ENCODE measurements at regions not wholly inside any gene's neighbourhood (a gene's known extent, or its start where the extent isn't known, plus 50 kb on each side); places are given as distances from the start of the nearest gene placed in this dataset.

GRCh38 chr2:8297376-8298231 is 384.3 kb upstream of the ID2 start:
- Histone ChIP-seq H3K36me3 (ENCODE audit: control insufficient read depth, insufficient read depth, low read length) (no peaks in the 10 kb centered on the region), H3K4me3 (ENCODE audit: low read depth, low read length) (no peak overlapping the region), H3K4me1 (ENCODE audit: control insufficient read depth, insufficient read depth, low read length, poor library complexity, severe bottlenecking) (peaks cover 13% of the 10 kb centered on the region), H3K27ac (ENCODE audit: insufficient read depth, low read length, poor library complexity, severe bottlenecking) (no peak overlapping the region), H3K27me3 (ENCODE audit: control insufficient read depth, insufficient read depth, low read length) (no peaks in the 10 kb centered on the region), H3K9me3 (ENCODE audit: control insufficient read depth in 2 of 2, low read length in 2 of 2) (no peaks in the 10 kb centered on the region)
- DNase-seq (no peak), ATAC-seq (ENCODE audit: low read depth in 2 of 2) (no peak)
- Mint-ChIP-seq H3K27me3 (no peaks in the 10 kb centered on the region), H3K4me3 (no peak overlapping the region), H3K9me3 (peaks cover 0 to 2% (median 0%) of the 10 kb centered on the region in 7 donors), H3K4me1 (peaks cover 9 to 25% (median 16%) of the 10 kb centered on the region in 4 donors), H3K27ac (peak overlapping the region in 1 of 3 donors; percentile 25), H3K36me3 (no peaks in the 10 kb centered on the region)

GRCh38 chr2:8298783-8299182 is 383.1 kb upstream of the ID2 start:
- Histone ChIP-seq H3K9me3 (ENCODE audit: control insufficient read depth in 2 of 2, low read length in 2 of 2) (no peaks in the 10 kb centered on the region), H3K36me3 (ENCODE audit: control insufficient read depth, insufficient read depth, low read length) (no peaks in the 10 kb centered on the region), H3K27ac (ENCODE audit: insufficient read depth, low read length, poor library complexity, severe bottlenecking) (no peak overlapping the region), H3K4me3 (ENCODE audit: low read depth, low read length) (no peak overlapping the region), H3K27me3 (ENCODE audit: control insufficient read depth, insufficient read depth, low read length) (no peaks in the 10 kb centered on the region), H3K4me1 (ENCODE audit: control insufficient read depth, insufficient read depth, low read length, poor library complexity, severe bottlenecking) (peaks cover 25% of the 10 kb centered on the region)
- ATAC-seq (ENCODE audit: low read depth in 2 of 2): peak in 1 of 2 donors; percentile 17
- Mint-ChIP-seq H3K27me3 (no peaks in the 10 kb centered on the region), H3K4me1 (peaks cover 9 to 37% (median 27%) of the 10 kb centered on the region in 4 donors), H3K36me3 (no peaks in the 10 kb centered on the region), H3K4me3 (no peak overlapping the region), H3K9me3 (peaks cover 0 to 2% (median 0%) of the 10 kb centered on the region in 7 donors), H3K27ac (no peak overlapping the region)
- DNase-seq: no peak

- ATAC-seq (ENCODE audit: low read depth in 2 of 2) (no peak), DNase-seq (no peak)
- no peaks in the 10 kb centered on the region for H3K36me3 ChIP-seq (ENCODE audit: control insufficient read depth, insufficient read depth, low read length)
- H3K27me3 Mint-ChIP-seq: no peaks in the 10 kb centered on the region
- H3K4me3 Mint-ChIP-seq: no peak overlapping the region
- H3K4me1 ChIP-seq (ENCODE audit: control insufficient read depth, insufficient read depth, low read length, poor library complexity, severe bottlenecking): peaks cover 30% of the 10 kb centered on the region
- no peaks in the 10 kb centered on the region for H3K27me3 ChIP-seq (ENCODE audit: control insufficient read depth, insufficient read depth, low read length)
- H3K9me3 ChIP-seq (ENCODE audit: control insufficient read depth in 2 of 2, low read length in 2 of 2): no peaks in the 10 kb centered on the region
- no peak overlapping the region for H3K27ac ChIP-seq (ENCODE audit: insufficient read depth, low read length, poor library complexity, severe bottlenecking)
- H3K4me1 Mint-ChIP-seq: peaks cover 9 to 46% (median 37%) of the 10 kb centered on the region in 4 donors
- no peak overlapping the region for H3K4me3 ChIP-seq (ENCODE audit: low read depth, low read length)
- no peak overlapping the region for H3K27ac Mint-ChIP-seq
- H3K9me3 Mint-ChIP-seq: peaks cover 0 to 1% (median 0%) of the 10 kb centered on the region in 7 donors
- no peaks in the 10 kb centered on the region for H3K36me3 Mint-ChIP-seq
Measured at GRCh38 chr2:8300216-8300615, 381.6 kb upstream of the ID2 start.

- no peak overlapping the region for H3K27ac ChIP-seq (ENCODE audit: insufficient read depth, low read length, poor library complexity, severe bottlenecking)
- H3K9me3 ChIP-seq (ENCODE audit: control insufficient read depth in 2 of 2, low read length in 2 of 2): no peaks in the 10 kb centered on the region
- H3K4me1 ChIP-seq (ENCODE audit: control insufficient read depth, insufficient read depth, low read length, poor library complexity, severe bottlenecking): peaks cover 30% of the 10 kb centered on the region
- DNase-seq (no peak), ATAC-seq (ENCODE audit: low read depth in 2 of 2) (no peak)
- H3K4me3 ChIP-seq (ENCODE audit: low read depth, low read length): no peak overlapping the region
- no peaks in the 10 kb centered on the region for H3K36me3 ChIP-seq (ENCODE audit: control insufficient read depth, insufficient read depth, low read length)
- peak overlapping the region in 2 of 3 donors; percentile 52 to 71 for H3K27ac Mint-ChIP-seq
- H3K27me3 Mint-ChIP-seq: no peaks in the 10 kb centered on the region
- H3K9me3 Mint-ChIP-seq: peaks cover 0 to 1% (median 0%) of the 10 kb centered on the region in 7 donors
- peaks cover 9 to 50% (median 37%) of the 10 kb centered on the region in 4 donors for H3K4me1 Mint-ChIP-seq
- H3K27me3 ChIP-seq (ENCODE audit: control insufficient read depth, insufficient read depth, low read length): no peaks in the 10 kb centered on the region
- H3K36me3 Mint-ChIP-seq: no peaks in the 10 kb centered on the region
- H3K4me3 Mint-ChIP-seq: no peak overlapping the region
Measured at GRCh38 chr2:8300905-8301304, 381.0 kb upstream of the ID2 start.

GRCh38 chr2:8303322-8303832 is 378.5 kb upstream of the ID2 start:
- H3K27me3 ChIP-seq (ENCODE audit: control insufficient read depth, insufficient read depth, low read length): no peaks in the 10 kb centered on the region
- peaks cover 13 to 59% (median 37%) of the 10 kb centered on the region in 4 donors for H3K4me1 Mint-ChIP-seq
- H3K9me3 ChIP-seq (ENCODE audit: control insufficient read depth in 2 of 2, low read length in 2 of 2): no peaks in the 10 kb centered on the region
- H3K9me3 Mint-ChIP-seq: peaks cover 0 to 1% (median 0%) of the 10 kb centered on the region in 7 donors
- peak overlapping the region; percentile 42 to 76 (median 70) for H3K27ac Mint-ChIP-seq
- no peaks in the 10 kb centered on the region for H3K36me3 ChIP-seq (ENCODE audit: control insufficient read depth, insufficient read depth, low read length)
- H3K27me3 Mint-ChIP-seq: no peaks in the 10 kb centered on the region
- H3K27ac ChIP-seq (ENCODE audit: insufficient read depth, low read length, poor library complexity, severe bottlenecking): no peak overlapping the region
- H3K36me3 Mint-ChIP-seq: no peaks in the 10 kb centered on the region
- peak in 2 of 3 donors; percentile 62 to 92 for DNase-seq
- peak; percentile 76 to 78 for ATAC-seq (ENCODE audit: low read depth in 2 of 2)
- peak overlapping the region; percentile 58 to 71 (median 65) for H3K4me3 Mint-ChIP-seq
- H3K4me3 ChIP-seq (ENCODE audit: low read depth, low read length): peak overlapping the region; percentile 30
- peaks cover 30% of the 10 kb centered on the region for H3K4me1 ChIP-seq (ENCODE audit: control insufficient read depth, insufficient read depth, low read length, poor library complexity, severe bottlenecking)

GRCh38 chr2:8304821-8305766 is 376.8 kb upstream of the ID2 start:
- H3K36me3 Mint-ChIP-seq: no peaks in the 10 kb centered on the region
- H3K4me1 ChIP-seq (ENCODE audit: control insufficient read depth, insufficient read depth, low read length, poor library complexity, severe bottlenecking): peaks cover 31% of the 10 kb centered on the region
- peaks cover 0 to 1% (median 0%) of the 10 kb centered on the region in 7 donors for H3K9me3 Mint-ChIP-seq
- ATAC-seq (ENCODE audit: low read depth in 2 of 2): no peak
- H3K27me3 Mint-ChIP-seq: no peaks in the 10 kb centered on the region
- no peak overlapping the region for H3K4me3 ChIP-seq (ENCODE audit: low read depth, low read length)
- H3K27me3 ChIP-seq (ENCODE audit: control insufficient read depth, insufficient read depth, low read length): no peaks in the 10 kb centered on the region
- no peak overlapping the region for H3K27ac ChIP-seq (ENCODE audit: insufficient read depth, low read length, poor library complexity, severe bottlenecking)
- no peak for DNase-seq
- no peaks in the 10 kb centered on the region for H3K9me3 ChIP-seq (ENCODE audit: control insufficient read depth in 2 of 2, low read length in 2 of 2)
- H3K4me3 Mint-ChIP-seq: peak overlapping the region in 1 of 4 donors; percentile 31
- H3K4me1 Mint-ChIP-seq: peaks cover 13 to 58% (median 38%) of the 10 kb centered on the region in 4 donors
- H3K36me3 ChIP-seq (ENCODE audit: control insufficient read depth, insufficient read depth, low read length): no peaks in the 10 kb centered on the region
- H3K27ac Mint-ChIP-seq: peak overlapping the region in 1 of 3 donors; percentile 6

- peaks cover 14 to 49% (median 40%) of the 10 kb centered on the region in 4 donors for H3K4me1 Mint-ChIP-seq
Measured at GRCh38 chr2:8306530-8307351, 375.1 kb upstream of the ID2 start.

More at GRCh38 chr2:8306530-8307351, 375.1 kb upstream of the ID2 start:
- H3K4me1 ChIP-seq (ENCODE audit: control insufficient read depth, insufficient read depth, low read length, poor library complexity, severe bottlenecking): peaks cover 41% of the 10 kb centered on the region
- no peak for ATAC-seq (ENCODE audit: low read depth in 2 of 2)
- H3K27me3 Mint-ChIP-seq: no peaks in the 10 kb centered on the region
- no peaks in the 10 kb centered on the region for H3K36me3 Mint-ChIP-seq
- DNase-seq: no peak
- no peaks in the 10 kb centered on the region for H3K9me3 ChIP-seq (ENCODE audit: control insufficient read depth in 2 of 2, low read length in 2 of 2)
- H3K27ac Mint-ChIP-seq: no peak overlapping the region
- H3K4me3 Mint-ChIP-seq: no peak overlapping the region
- H3K4me3 ChIP-seq (ENCODE audit: low read depth, low read length): no peak overlapping the region
- no peaks in the 10 kb centered on the region for H3K27me3 ChIP-seq (ENCODE audit: control insufficient read depth, insufficient read depth, low read length)
- H3K27ac ChIP-seq (ENCODE audit: insufficient read depth, low read length, poor library complexity, severe bottlenecking): no peak overlapping the region
- no peaks in the 10 kb centered on the region for H3K36me3 ChIP-seq (ENCODE audit: control insufficient read depth, insufficient read depth, low read length)
- peaks cover 0 to 1% (median 0%) of the 10 kb centered on the region in 7 donors for H3K9me3 Mint-ChIP-seq
